ENCODE measurements at regions not wholly inside any gene's neighbourhood (a gene's known extent, or its start where the extent isn't known, plus 50 kb on each side); places are given as distances from the start of the nearest gene placed in this dataset.

DNA sequence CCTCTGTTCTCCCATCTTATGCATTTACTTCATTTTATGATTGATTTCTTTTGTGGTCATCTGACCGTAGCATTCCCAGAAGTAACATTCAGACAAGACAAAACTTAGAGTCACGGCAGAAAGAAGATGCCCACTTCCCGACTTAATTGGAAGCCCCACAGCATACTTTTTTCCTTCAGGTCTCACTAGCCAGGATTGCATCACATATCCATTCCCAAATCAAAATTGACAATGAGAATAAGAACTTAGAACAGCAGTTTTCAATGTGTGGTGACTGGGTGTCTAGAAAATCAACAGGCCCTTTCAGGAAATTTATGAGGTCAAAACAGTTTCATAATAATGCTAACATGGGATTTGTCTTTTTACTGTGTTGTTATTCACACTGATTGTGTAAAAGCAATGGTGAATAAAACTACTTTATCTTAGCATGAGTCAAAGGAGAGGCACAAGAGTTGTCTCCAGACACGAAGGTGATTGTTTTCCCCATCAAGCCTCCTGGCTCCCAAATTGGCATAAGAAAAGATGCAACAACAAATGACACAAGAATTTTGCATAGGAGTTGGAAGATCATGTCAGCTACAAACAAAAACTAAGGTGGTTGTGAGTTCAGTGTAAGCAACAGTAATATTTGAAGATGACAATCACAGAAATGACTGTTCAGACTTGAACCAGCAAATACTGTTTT is 493.9 kb downstream of the HTR7 start:
- no peak overlapping the region for H3K9ac ChIP-seq (ENCODE audit: low read length)
- no peak overlapping the region for H3K4me3 ChIP-seq (ENCODE audit: low read depth in 1 of 2, low read length in 2 of 2)
- H3K27ac ChIP-seq (ENCODE audit: low read depth, low read length): no peak overlapping the region
- H3K27me3 ChIP-seq (ENCODE audit: control insufficient read depth in 1 of 2, insufficient read depth in 2 of 2, low read length in 2 of 2): no peaks in the 10 kb centered on the region
- no peaks in the 10 kb centered on the region for H3K9me3 ChIP-seq (ENCODE audit: low read length)
- no peaks in the 10 kb centered on the region for H3K36me3 ChIP-seq (ENCODE audit: insufficient read depth, low read length)
- no peaks in the 10 kb centered on the region for H3K4me1 ChIP-seq (ENCODE audit: insufficient read depth, low read length)

DNA sequence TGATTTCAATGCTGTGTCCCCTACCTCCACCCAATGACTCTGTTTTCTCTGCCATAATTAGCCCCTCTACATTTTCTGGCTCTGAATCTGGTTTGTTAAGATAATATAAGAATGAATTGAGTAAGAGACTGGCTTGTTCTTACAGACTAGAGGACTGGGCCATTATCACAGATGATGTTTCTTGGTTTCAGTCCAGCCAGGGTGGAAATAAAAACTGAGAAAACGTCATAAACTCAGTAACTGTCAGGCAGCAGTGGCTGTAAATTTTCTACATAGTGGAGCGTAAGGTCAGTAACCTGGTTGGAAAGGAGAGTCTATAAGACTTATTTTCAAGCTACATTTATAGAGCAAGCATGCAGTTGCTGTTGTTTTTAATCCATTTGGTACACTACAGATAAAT is 485.4 kb downstream of the HTR7 start:
- Histone ChIP-seq H3K4me1 (ENCODE audit: insufficient read depth, low read length) (no peaks in the 10 kb centered on the region), H3K4me3 (ENCODE audit: low read depth in 1 of 2, low read length in 2 of 2) (no peak overlapping the region), H3K9ac (ENCODE audit: low read length) (no peak overlapping the region), H3K36me3 (ENCODE audit: insufficient read depth, low read length) (no peaks in the 10 kb centered on the region), H3K9me3 (ENCODE audit: low read length) (no peaks in the 10 kb centered on the region), H3K27ac (ENCODE audit: low read depth, low read length) (no peak overlapping the region), H3K27me3 (ENCODE audit: control insufficient read depth in 1 of 2, insufficient read depth in 2 of 2, low read length in 2 of 2) (no peaks in the 10 kb centered on the region)

DNA sequence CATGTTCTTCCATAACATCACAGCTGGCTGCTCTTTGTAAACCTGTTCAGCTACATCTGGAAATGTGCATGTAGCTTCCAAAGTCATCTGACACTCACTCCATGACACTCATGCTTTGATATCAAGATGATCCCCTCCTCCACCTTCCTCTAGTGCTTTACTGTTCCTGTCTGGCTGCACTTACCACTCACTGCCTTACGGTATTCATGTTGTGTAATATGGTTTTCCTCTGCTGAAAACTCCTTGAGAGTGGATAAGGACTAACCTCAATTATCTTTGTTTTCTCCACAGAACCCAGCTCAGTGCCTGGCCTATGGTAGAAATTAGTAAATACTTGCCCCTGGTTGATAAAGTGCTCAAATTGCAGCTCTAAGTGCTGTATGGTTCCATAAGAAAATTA is 483.9 kb downstream of the HTR7 start:
- no peak overlapping the region for H3K4me3 ChIP-seq (ENCODE audit: low read depth in 1 of 2, low read length in 2 of 2)
- no peaks in the 10 kb centered on the region for H3K9me3 ChIP-seq (ENCODE audit: low read length)
- H3K4me1 ChIP-seq (ENCODE audit: insufficient read depth, low read length): no peaks in the 10 kb centered on the region
- no peaks in the 10 kb centered on the region for H3K27me3 ChIP-seq (ENCODE audit: control insufficient read depth in 1 of 2, insufficient read depth in 2 of 2, low read length in 2 of 2)
- no peak overlapping the region for H3K27ac ChIP-seq (ENCODE audit: low read depth, low read length)
- H3K9ac ChIP-seq (ENCODE audit: low read length): no peak overlapping the region
- no peaks in the 10 kb centered on the region for H3K36me3 ChIP-seq (ENCODE audit: insufficient read depth, low read length)

DNA sequence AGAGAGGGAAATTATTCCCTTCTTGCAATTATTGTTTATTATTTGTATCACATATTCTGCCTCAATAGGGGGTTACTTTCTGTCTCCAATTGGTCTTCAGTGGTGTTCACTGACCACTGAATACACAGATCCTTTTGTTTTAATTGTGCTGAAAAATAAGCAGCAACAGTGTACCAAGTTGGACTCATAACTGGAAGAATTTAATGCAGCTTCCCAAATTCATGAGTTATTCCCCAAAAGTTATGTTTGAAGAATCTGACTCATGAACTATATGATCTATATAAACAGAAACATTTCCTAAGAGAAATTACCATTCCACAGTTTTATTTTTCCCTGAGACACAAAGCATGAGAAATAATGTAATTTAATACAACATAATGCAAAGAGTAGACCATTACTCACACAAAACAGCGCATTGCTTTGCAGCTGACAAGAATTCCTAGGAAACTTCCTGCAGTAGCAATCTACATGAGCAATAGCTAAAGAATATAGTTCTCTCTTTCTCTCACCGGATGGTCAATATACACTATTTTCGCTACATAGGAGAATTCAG is 479.2 kb downstream of the HTR7 start:
- Histone ChIP-seq H3K9me3 (ENCODE audit: low read length) (no peaks in the 10 kb centered on the region), H3K27ac (ENCODE audit: low read depth, low read length) (no peak overlapping the region), H3K4me3 (ENCODE audit: low read depth in 1 of 2, low read length in 2 of 2) (no peak overlapping the region), H3K36me3 (ENCODE audit: insufficient read depth, low read length) (no peaks in the 10 kb centered on the region), H3K4me1 (ENCODE audit: insufficient read depth, low read length) (no peaks in the 10 kb centered on the region), H3K27me3 (ENCODE audit: control insufficient read depth in 1 of 2, insufficient read depth in 2 of 2, low read length in 2 of 2) (no peaks in the 10 kb centered on the region), H3K9ac (ENCODE audit: low read length) (no peak overlapping the region)

DNA sequence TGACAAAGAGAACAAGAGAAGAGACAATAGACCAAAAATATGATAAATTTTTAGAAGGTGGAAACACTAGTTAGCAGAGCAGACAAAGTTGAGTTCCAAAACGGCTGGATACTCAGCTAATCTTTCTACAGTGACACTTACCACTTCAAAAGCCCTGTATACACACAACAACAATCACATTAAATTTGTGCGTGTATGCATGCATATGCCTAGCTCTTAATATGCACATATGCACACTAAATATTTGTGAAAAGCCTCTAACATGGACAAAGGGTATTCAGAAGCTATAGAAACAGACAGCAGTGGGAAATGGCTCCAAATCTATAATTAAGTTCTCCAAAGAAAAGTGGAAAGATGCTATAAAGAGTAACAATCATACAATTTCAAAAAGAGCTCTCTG is 476.4 kb downstream of the HTR7 start:
- H3K9ac ChIP-seq (ENCODE audit: low read length): no peak overlapping the region
- H3K4me3 ChIP-seq (ENCODE audit: low read depth in 1 of 2, low read length in 2 of 2): no peak overlapping the region
- no peaks in the 10 kb centered on the region for H3K36me3 ChIP-seq (ENCODE audit: insufficient read depth, low read length)
- H3K9me3 ChIP-seq (ENCODE audit: low read length): no peaks in the 10 kb centered on the region
- H3K4me1 ChIP-seq (ENCODE audit: insufficient read depth, low read length): no peaks in the 10 kb centered on the region
- no peaks in the 10 kb centered on the region for H3K27me3 ChIP-seq (ENCODE audit: control insufficient read depth in 1 of 2, insufficient read depth in 2 of 2, low read length in 2 of 2)
- H3K27ac ChIP-seq (ENCODE audit: low read depth, low read length): no peak overlapping the region

DNA sequence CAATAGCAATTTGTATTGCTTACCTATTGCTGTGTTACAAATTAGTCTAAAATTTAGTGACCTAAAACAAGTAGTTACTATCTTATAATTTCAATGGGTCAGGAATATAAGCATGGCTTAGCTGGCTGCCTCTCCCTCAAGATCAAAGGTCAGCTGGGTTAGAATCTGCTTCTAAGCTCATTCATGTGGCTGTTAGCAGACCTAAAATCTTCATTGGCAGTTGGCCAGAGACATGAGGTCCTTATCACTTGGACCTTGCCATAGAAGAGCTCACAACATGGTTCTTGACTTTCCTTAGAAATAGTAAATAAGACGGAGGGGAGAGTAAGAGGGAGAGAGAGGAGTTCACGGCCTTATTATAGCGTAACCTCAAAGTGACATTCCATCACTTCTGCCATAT is 468.0 kb downstream of the HTR7 start:
- Histone ChIP-seq H3K4me1 (ENCODE audit: insufficient read depth, low read length) (no peaks in the 10 kb centered on the region), H3K27ac (ENCODE audit: low read depth, low read length) (no peak overlapping the region), H3K9me3 (ENCODE audit: low read length) (no peaks in the 10 kb centered on the region), H3K4me3 (ENCODE audit: low read depth in 1 of 2, low read length in 2 of 2) (no peak overlapping the region), H3K9ac (ENCODE audit: low read length) (no peak overlapping the region), H3K27me3 (ENCODE audit: control insufficient read depth in 1 of 2, insufficient read depth in 2 of 2, low read length in 2 of 2) (no peaks in the 10 kb centered on the region), H3K36me3 (ENCODE audit: insufficient read depth, low read length) (no peaks in the 10 kb centered on the region)

DNA sequence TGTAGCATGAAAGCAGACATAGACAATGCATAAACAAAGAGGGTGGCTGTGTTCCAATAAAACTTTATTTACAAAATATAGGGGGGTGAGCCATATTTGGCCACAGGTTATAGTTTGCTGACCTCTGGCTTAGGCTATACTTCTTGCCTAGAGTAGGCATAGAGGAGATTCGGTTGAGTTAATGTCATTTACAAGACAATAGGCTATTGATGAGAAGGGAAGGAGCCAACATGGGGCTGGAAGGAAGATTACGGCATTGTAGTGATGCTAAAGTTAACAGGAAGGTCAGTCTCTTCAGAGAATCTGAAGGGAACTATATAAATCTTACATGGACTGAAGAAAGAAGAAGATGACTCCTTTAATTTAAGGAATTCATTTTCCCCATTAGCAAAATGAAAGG is 463.5 kb downstream of the HTR7 start:
- no peak overlapping the region for H3K27ac ChIP-seq (ENCODE audit: low read depth, low read length)
- no peaks in the 10 kb centered on the region for H3K36me3 ChIP-seq (ENCODE audit: insufficient read depth, low read length)
- H3K9ac ChIP-seq (ENCODE audit: low read length): no peak overlapping the region
- no peaks in the 10 kb centered on the region for H3K9me3 ChIP-seq (ENCODE audit: low read length)
- no peak overlapping the region for H3K4me3 ChIP-seq (ENCODE audit: low read depth in 1 of 2, low read length in 2 of 2)
- no peaks in the 10 kb centered on the region for H3K4me1 ChIP-seq (ENCODE audit: insufficient read depth, low read length)
- no peaks in the 10 kb centered on the region for H3K27me3 ChIP-seq (ENCODE audit: control insufficient read depth in 1 of 2, insufficient read depth in 2 of 2, low read length in 2 of 2)

DNA sequence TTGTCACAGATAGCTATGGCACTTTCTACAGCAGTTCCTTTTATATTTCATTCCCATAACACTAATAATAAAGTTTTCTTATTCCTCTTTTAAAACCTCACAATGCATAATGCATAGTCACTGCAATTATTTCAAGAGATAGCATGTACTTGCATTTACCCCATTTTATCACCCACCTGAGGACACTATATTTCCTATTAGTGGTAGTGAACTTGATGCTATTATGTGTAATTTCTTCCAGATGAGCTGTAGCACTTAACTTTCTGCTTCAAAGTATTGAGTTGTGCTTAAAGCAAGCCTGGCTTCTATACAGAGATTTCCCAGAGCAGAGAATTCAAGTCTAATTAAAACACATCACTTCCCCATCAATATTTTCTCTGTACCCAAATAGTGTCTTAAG is 461.1 kb downstream of the HTR7 start:
- Histone ChIP-seq H3K9me3 (ENCODE audit: low read length) (no peaks in the 10 kb centered on the region), H3K27ac (ENCODE audit: low read depth, low read length) (no peak overlapping the region), H3K9ac (ENCODE audit: low read length) (no peak overlapping the region), H3K27me3 (ENCODE audit: control insufficient read depth in 1 of 2, insufficient read depth in 2 of 2, low read length in 2 of 2) (no peaks in the 10 kb centered on the region), H3K36me3 (ENCODE audit: insufficient read depth, low read length) (no peaks in the 10 kb centered on the region), H3K4me1 (ENCODE audit: insufficient read depth, low read length) (no peaks in the 10 kb centered on the region), H3K4me3 (ENCODE audit: low read depth in 1 of 2, low read length in 2 of 2) (no peak overlapping the region)

DNA sequence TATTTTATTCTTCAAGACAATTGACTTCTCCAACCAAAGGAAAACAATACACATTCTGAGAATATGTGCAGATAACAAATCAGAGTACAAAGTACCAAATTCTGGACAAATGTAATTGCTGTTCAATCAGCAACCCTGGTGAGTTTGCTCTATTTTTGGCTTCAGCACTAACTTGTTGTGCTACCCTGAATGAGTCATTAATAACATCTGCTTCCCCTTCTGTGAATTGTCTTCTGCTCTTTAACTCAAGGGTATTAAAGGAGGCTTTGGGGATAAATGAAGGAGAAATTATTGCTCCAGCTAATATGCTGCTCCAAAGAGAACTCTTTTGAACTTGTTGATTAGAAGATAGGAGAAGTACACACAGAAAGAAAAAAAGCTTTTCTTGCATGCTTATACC is 459.3 kb downstream of the HTR7 start:
- Histone ChIP-seq H3K4me1 (ENCODE audit: insufficient read depth, low read length) (no peaks in the 10 kb centered on the region), H3K27me3 (ENCODE audit: control insufficient read depth in 1 of 2, insufficient read depth in 2 of 2, low read length in 2 of 2) (no peaks in the 10 kb centered on the region), H3K9me3 (ENCODE audit: low read length) (no peaks in the 10 kb centered on the region), H3K9ac (ENCODE audit: low read length) (no peak overlapping the region), H3K27ac (ENCODE audit: low read depth, low read length) (no peak overlapping the region), H3K4me3 (ENCODE audit: low read depth in 1 of 2, low read length in 2 of 2) (no peak overlapping the region), H3K36me3 (ENCODE audit: insufficient read depth, low read length) (no peaks in the 10 kb centered on the region)

DNA sequence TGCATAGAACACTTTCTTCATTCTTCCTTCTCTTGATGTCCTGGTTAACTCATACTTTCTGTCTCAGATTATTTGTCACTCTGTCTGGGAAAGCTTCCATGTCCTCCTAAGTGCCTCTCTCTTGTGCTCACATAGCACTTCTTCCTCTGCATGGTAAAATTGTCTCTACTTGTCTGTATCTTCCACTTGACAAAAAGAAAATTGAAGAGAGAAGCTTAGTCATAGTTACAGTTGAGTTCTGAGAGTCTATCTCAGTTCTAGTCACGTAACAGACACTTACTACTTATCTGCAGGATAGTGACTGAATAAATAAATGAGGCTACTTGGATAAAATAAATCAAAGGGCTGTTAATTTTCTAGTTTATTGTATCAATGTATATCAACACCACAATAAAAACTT is 458.1 kb downstream of the HTR7 start:
- Histone ChIP-seq H3K36me3 (ENCODE audit: insufficient read depth, low read length) (no peaks in the 10 kb centered on the region), H3K9ac (ENCODE audit: low read length) (no peak overlapping the region), H3K9me3 (ENCODE audit: low read length) (no peaks in the 10 kb centered on the region), H3K4me1 (ENCODE audit: insufficient read depth, low read length) (no peaks in the 10 kb centered on the region), H3K4me3 (ENCODE audit: low read depth in 1 of 2, low read length in 2 of 2) (no peak overlapping the region), H3K27ac (ENCODE audit: low read depth, low read length) (no peak overlapping the region), H3K27me3 (ENCODE audit: control insufficient read depth in 1 of 2, insufficient read depth in 2 of 2, low read length in 2 of 2) (no peaks in the 10 kb centered on the region)

DNA sequence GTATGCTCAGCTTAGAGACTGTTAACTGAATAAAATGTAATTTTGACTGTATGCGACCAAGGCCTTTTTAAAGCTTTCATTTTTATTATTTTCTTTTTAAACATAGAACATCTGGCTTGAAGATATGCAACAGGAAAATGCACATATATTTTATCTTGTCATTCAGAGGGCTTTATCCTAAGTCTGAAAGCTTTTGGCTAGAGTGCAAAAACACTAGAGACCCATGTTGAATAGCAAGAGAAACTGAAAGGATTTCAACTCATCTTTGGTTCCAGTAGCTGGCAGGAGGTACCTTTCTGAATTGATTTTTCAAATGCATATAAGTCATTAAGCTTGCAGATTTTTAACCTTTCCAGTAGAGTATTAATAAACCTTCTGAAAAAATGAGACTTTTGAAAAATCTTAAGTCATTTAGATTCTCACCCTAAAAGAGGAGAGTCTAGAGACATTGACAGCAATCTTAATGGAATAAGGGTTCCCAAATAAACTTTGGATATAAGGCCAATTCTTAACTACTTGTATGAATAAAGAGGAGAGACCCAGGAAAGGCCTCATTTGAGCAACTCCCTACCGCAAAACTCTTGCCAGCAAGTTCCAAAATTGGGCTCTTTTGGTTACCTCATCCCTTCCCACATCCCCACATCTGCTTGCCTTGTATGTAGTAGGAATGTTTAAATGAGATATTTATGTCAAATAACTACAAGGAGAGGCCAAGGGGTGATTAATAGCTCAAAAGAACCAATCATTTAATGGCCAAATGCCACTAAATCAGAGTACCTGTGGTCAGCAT is 454.4 kb downstream of the HTR7 start:
- H3K36me3 ChIP-seq (ENCODE audit: insufficient read depth, low read length): no peaks in the 10 kb centered on the region
- no peak overlapping the region for H3K4me3 ChIP-seq (ENCODE audit: low read depth in 1 of 2, low read length in 2 of 2)
- H3K9me3 ChIP-seq (ENCODE audit: low read length): no peaks in the 10 kb centered on the region
- no peaks in the 10 kb centered on the region for H3K4me1 ChIP-seq (ENCODE audit: insufficient read depth, low read length)
- no peak overlapping the region for H3K27ac ChIP-seq (ENCODE audit: low read depth, low read length)
- no peak overlapping the region for H3K9ac ChIP-seq (ENCODE audit: low read length)
- H3K27me3 ChIP-seq (ENCODE audit: control insufficient read depth in 1 of 2, insufficient read depth in 2 of 2, low read length in 2 of 2): no peaks in the 10 kb centered on the region

DNA sequence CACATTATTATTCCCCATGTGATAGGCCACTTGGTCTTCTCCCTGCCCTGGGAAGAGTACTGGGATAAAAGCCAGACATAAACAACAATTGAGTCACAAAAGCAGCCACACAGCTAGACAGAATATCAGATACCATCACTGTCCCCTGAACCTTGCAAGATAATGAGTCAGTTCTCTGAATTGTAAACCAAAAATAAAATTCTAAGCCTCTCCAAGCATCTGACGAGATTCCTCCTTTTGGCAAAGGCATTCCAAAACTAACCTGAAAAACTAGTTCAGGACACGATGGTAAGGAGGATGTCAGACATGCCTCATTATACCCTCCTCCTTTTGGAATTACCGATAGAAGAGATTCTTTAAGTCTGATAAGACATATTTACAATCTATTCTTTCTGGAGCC is 450.7 kb downstream of the HTR7 start:
- Histone ChIP-seq H3K9me3 (ENCODE audit: low read length) (no peaks in the 10 kb centered on the region), H3K4me3 (ENCODE audit: low read depth in 1 of 2, low read length in 2 of 2) (no peak overlapping the region), H3K27ac (ENCODE audit: low read depth, low read length) (no peak overlapping the region), H3K27me3 (ENCODE audit: control insufficient read depth in 1 of 2, insufficient read depth in 2 of 2, low read length in 2 of 2) (no peaks in the 10 kb centered on the region), H3K9ac (ENCODE audit: low read length) (no peak overlapping the region), H3K4me1 (ENCODE audit: insufficient read depth, low read length) (no peaks in the 10 kb centered on the region), H3K36me3 (ENCODE audit: insufficient read depth, low read length) (no peaks in the 10 kb centered on the region)
